ENCODE measurements at regions not wholly inside any gene's neighbourhood (a gene's known extent, or its start where the extent isn't known, plus 50 kb on each side); places are given as distances from the start of the nearest gene placed in this dataset.

DNA sequence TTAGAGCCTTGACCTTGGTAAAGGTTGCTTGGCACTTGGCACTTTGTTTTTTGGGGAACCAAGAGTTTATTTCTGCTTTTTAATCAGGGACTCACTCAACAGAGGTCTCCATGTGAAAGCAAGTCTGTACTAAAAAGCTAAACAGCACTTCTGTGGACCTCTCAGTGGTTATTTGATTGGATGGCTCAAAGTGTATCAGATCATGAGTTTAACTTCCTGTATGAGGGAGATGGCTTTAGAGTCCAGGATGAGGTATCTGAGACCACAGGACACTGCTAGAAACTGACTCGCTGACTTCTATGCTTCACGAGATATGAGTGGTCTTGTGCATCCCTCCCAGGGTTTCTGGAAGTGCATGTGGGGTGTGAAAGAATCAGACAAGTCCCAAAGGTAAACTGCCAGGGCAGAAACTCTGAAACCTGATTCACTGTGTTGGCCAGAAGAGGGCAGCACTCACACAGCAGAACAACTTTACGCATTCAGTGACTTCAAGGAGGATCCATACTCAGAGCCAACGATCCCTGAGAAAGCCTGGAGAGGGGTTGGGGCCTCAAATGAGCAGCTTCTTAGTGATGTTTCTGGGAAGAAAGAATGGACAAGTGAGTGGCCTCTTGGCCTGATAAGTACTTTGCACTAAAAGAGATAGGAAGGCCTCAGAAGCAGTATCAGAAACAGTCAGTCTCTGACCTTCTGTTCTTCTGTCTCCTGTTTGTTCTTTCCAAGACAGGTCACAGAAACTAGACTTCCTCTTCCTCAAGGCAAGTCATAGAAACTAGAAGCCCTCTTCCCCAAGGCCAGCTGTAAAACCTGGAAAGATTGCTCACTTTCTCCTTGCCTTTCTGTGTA lies 220.3 kb upstream of the CXCL13 start:
- ATAC-seq (peak; percentile 27 to 37), DNase-seq (peak; percentile 3 to 62 (median 32))
- Mint-ChIP-seq H3K27me3 (peaks cover 0 to 2% (median 0%) of the 10 kb centered on the region in 5 donors), H3K4me1 (peaks cover 0 to 2% (median 0%) of the 10 kb centered on the region in 4 donors), H3K27ac (no peak overlapping the region), H3K9me3 (no peaks in the 10 kb centered on the region), H3K4me3 (no peak overlapping the region), H3K36me3 (no peaks in the 10 kb centered on the region)
- POLR2A ChIA-PET, result no interaction called here

DNA sequence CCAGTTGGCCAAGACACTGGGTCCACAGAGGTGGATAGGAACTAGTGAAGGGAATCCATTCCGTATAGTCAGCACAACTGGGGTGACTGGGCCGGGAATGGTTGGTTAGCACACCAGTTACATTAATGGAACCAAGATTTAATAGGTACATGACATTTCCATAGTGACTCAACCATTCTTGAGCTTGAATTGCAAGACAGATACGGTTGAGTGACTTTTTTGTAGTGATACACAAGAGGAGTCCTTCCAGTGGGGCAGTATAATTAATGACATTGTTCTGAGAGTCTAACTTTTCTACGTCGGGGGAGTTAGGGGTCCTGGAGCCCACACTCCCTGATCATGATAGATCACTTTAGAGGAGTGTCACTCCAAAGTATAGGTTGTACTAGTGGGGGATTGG lies 211.6 kb upstream of the CXCL13 start:
- peaks cover 3 to 28% (median 5%) of the 10 kb centered on the region in 5 donors for H3K27me3 Mint-ChIP-seq
- no peak for DNase-seq
- no peak overlapping the region for H3K27ac Mint-ChIP-seq
- no peak for ATAC-seq
- H3K4me3 Mint-ChIP-seq, result no peak overlapping the region
- no peaks in the 10 kb centered on the region for H3K36me3 Mint-ChIP-seq
- H3K4me1 Mint-ChIP-seq, result no peaks in the 10 kb centered on the region
- H3K9me3 Mint-ChIP-seq, result peaks cover 0 to under 1% (median 0%) of the 10 kb centered on the region in 9 donors
- POLR2A ChIA-PET, result no interaction called here

DNA sequence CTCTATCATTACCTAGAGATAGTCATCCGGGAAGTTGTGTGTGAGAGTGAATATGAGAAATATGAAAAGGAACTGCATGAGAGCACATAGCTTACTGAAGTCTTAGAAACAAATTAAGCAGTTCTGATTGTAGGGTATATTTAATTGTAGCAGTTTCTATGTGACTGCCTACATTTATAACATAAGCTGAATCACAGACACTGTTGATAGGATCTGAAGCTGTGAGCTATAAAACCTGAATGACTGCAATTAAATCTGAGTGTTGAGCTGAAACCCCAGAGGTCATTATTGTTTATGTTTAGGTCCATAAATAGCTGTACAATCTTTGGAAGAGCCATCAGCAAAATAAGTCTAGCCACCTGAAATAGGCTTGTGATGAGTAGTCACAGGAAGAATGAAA lies 210.1 kb upstream of the CXCL13 start:
- H3K27me3 Mint-ChIP-seq, result peaks cover 3 to 42% (median 8%) of the 10 kb centered on the region in 5 donors
- H3K9me3 Mint-ChIP-seq, result peaks cover 0 to 9% (median 4%) of the 10 kb centered on the region in 9 donors
- H3K4me3 Mint-ChIP-seq, result no peak overlapping the region
- peaks cover 0 to 6% (median 0%) of the 10 kb centered on the region in 3 donors for H3K36me3 Mint-ChIP-seq
- no peak for ATAC-seq
- POLR2A ChIA-PET, result no interaction called here
- H3K27ac Mint-ChIP-seq, result no peak overlapping the region
- no peaks in the 10 kb centered on the region for H3K4me1 Mint-ChIP-seq
- DNase-seq, result no peak

DNA sequence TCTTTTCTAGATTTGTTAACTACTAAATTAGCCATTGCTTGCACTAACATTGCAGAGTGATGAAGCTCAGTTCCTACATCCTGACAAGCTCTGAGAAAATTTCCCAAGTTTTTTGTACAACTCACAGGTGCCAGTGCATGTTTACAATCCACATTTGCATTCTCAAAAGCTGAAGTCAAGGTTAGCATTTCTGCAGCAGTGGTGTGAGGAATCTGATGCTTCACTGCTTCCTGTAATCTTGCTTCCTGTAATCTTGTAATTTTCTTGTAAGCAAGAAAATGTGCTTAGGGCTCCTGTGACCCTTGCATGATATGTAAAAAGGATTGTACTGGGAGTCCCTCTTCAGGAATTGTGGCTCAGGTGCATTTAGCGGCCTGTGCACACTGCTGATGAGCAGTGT lies 207.4 kb upstream of the CXCL13 start:
- Mint-ChIP-seq H3K27me3 (peaks cover 3 to 45% (median 13%) of the 10 kb centered on the region in 5 donors), H3K27ac (no peak overlapping the region), H3K4me1 (no peaks in the 10 kb centered on the region), H3K9me3 (peaks cover 0 to 9% (median 4%) of the 10 kb centered on the region in 9 donors), H3K4me3 (no peak overlapping the region), H3K36me3 (peaks cover 0 to 6% (median 0%) of the 10 kb centered on the region in 3 donors)
- POLR2A ChIA-PET, result no interaction called here
- DNase-seq (no peak), ATAC-seq (no peak)

DNA sequence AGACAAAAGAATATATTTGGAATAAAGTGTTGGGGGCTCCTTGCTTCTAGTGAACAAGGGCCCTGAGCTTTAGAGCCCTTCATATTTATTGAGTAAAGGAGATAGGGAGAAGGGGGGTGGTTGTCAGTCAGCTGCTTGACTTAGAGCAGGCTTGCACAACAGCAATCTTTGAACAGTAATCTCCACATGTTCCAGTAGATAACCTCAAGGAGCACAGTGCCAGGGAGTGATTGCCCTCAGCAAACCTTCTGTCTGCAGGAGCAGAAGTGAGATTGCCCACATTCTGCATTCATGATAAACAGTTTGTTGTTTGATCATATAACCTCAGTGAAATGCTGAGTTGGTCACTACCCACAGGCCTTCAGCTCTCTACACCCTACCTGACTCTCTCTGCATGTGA lies 205.8 kb upstream of the CXCL13 start:
- ATAC-seq (no peak), DNase-seq (no peak)
- H3K27ac Mint-ChIP-seq, result no peak overlapping the region
- H3K36me3 Mint-ChIP-seq, result peaks cover 0 to 6% (median 0%) of the 10 kb centered on the region in 3 donors
- no peaks in the 10 kb centered on the region for H3K4me1 Mint-ChIP-seq
- POLR2A ChIA-PET, result no interaction called here
- H3K4me3 Mint-ChIP-seq, result no peak overlapping the region
- H3K9me3 Mint-ChIP-seq, result peaks cover 0 to 9% (median 4%) of the 10 kb centered on the region in 9 donors
- peaks cover 3 to 43% (median 13%) of the 10 kb centered on the region in 5 donors for H3K27me3 Mint-ChIP-seq

DNA sequence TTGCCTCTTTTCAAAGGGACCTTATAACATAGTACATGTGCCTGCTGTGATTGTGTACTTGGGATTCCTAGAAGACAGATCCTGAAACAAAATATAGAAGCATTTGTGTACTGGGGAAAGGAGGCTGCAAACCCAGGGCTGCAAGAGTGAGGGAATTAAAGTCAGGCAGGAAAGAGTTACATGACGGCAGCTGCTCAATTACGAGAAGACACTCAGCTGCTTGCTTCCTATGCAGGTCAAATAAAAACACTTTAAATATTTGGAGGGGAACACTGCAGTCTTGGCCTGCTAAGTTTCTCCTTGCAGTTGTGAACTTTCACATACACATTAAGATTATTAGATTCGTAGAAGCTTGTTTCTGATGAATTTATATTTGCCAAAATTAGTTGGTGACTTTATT lies 191.9 kb upstream of the CXCL13 start:
- POLR2A ChIA-PET, result no interaction called here
- Mint-ChIP-seq H3K27me3 (peaks cover 3 to 22% (median 5%) of the 10 kb centered on the region in 5 donors), H3K27ac (no peak overlapping the region), H3K36me3 (no peaks in the 10 kb centered on the region), H3K9me3 (no peaks in the 10 kb centered on the region), H3K4me3 (no peak overlapping the region), H3K4me1 (no peaks in the 10 kb centered on the region)
- DNase-seq (no peak), ATAC-seq (no peak)

DNA sequence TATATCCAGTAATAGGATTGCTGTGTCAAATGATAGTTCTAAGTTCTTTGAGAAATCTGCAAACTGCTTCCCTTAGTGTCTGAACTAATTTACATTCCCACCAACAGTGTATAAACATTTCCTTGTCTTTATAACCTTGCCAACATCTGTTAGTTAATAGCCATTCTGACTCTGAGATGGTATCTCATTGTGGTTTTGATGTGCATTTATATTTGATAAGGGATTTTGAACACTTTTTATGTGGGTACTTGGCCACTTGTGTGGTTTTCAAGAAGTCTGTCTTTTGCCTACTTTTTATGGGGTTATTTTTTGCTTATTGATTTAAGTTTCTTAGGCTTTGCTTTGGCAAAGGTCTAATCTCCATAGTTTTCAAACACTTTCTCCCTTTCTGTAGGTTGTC lies 189.9 kb upstream of the CXCL13 start:
- DNase-seq, result no peak
- H3K9me3 Mint-ChIP-seq, result no peaks in the 10 kb centered on the region
- no peak for ATAC-seq
- no peak overlapping the region for H3K4me3 Mint-ChIP-seq
- POLR2A ChIA-PET, result no interaction called here
- H3K27me3 Mint-ChIP-seq, result peaks cover 3 to 17% (median 5%) of the 10 kb centered on the region in 5 donors
- no peaks in the 10 kb centered on the region for H3K4me1 Mint-ChIP-seq
- no peak overlapping the region for H3K27ac Mint-ChIP-seq
- no peaks in the 10 kb centered on the region for H3K36me3 Mint-ChIP-seq

DNA sequence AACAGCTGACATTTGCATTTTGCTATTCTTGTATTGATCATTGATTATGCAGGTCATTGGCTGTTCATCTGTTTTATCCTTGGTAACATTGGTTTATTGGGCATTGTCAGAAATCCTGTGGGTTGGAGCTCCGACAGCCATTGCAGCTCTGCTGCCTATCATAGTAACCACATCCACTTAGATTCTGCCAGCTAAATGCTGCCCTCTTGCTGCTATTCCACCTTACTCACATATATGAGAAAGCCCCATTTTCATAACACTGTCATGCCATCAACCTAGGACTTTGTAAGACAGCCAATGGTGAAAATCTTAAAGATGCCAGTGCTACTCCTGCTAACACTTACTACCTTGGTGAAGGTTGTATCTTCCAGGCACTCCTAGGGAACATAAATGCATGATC lies 187.3 kb upstream of the CXCL13 start:
- H3K36me3 Mint-ChIP-seq, result no peaks in the 10 kb centered on the region
- ATAC-seq (no peak), DNase-seq (no peak)
- no peak overlapping the region for H3K27ac Mint-ChIP-seq
- H3K27me3 Mint-ChIP-seq, result peaks cover 0 to 13% (median 3%) of the 10 kb centered on the region in 5 donors
- POLR2A ChIA-PET, result no interaction called here
- H3K9me3 Mint-ChIP-seq, result no peaks in the 10 kb centered on the region
- no peak overlapping the region for H3K4me3 Mint-ChIP-seq
- H3K4me1 Mint-ChIP-seq, result no peaks in the 10 kb centered on the region

DNA sequence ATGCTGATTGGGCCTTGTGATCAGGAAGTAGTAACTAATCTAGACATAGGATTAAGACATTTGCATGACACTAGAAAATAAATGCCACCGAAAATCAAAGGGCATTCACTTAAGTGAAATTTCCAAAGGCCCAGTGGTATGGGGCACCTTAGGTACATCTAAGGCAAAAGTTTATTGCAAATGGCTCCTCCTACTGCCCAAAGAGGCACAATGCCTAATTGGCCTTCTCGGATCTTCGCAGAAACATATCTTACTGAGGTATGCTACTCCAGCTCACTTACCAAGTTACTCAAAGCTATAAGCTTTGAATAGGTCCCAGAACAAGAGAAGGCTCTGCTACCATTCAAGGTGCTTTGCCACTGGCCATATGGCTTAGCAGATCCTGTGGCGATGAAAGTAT lies 174.8 kb upstream of the CXCL13 start:
- H3K4me1 Mint-ChIP-seq, result peaks cover 0 to 8% (median 6%) of the 10 kb centered on the region in 4 donors
- POLR2A ChIA-PET, result no interaction called here
- DNase-seq (no peak), ATAC-seq (no peak)
- no peaks in the 10 kb centered on the region for H3K9me3 Mint-ChIP-seq
- no peak overlapping the region for H3K4me3 Mint-ChIP-seq
- no peak overlapping the region for H3K27ac Mint-ChIP-seq
- H3K27me3 Mint-ChIP-seq, result peaks cover 0 to under 1% (median 0%) of the 10 kb centered on the region in 5 donors
- no peaks in the 10 kb centered on the region for H3K36me3 Mint-ChIP-seq

DNA sequence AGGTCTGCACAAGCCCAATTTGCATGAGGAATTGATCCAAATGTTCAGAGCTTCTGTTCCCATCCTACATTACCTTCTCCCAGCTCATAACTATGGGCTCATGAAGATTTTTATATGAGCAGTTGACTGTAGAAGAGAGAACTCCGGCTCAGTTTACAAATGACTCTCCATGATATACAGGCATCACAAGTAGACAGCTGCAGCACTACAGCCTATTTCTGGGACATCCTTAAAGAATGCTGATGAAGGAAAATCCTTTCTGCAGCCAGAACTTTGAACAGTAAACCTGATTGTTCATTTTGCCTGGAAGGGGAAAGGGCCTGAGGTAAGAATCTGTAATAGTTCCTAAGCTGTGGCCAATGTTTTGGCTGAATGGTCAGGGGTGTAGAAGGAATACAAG lies 174.1 kb upstream of the CXCL13 start:
- DNase-seq (no peak), ATAC-seq (no peak)
- no peaks in the 10 kb centered on the region for H3K27me3 Mint-ChIP-seq
- POLR2A ChIA-PET, result no interaction called here
- no peaks in the 10 kb centered on the region for H3K36me3 Mint-ChIP-seq
- H3K27ac Mint-ChIP-seq, result no peak overlapping the region
- peaks cover 0 to 8% (median 6%) of the 10 kb centered on the region in 4 donors for H3K4me1 Mint-ChIP-seq
- H3K4me3 Mint-ChIP-seq, result no peak overlapping the region
- H3K9me3 Mint-ChIP-seq, result no peaks in the 10 kb centered on the region

DNA sequence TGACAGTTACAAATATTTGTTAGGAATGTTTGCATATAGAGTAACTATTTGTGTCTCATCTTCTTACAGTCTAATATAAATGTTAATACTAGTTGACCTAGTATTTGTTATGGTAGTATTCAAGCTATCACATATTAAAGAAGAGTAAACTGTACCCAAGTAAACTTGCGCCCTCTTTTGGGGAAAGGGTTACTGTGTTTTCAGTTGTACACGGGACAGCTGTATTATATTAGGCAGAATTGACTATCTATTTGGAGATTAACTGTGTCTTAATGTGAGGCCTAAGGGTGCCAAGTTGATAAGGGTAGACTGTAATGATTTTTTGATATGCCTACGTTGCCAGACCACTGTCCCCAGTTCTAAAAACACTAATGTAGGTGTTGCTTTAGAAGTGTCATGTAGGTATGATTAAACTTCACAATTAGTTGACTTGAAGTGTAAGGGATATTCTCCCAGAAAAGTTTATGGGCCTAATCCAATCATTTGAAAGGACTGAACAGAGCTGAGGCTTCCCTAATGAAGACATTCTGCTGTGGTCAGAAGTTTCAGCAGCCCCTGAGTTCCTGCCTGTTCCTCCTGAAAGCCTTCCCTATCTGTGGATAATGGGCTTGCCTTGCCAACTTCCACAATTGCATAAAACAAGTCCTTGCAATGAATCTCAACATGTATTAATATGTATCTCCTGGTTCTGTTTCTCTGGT lies 172.8 kb upstream of the CXCL13 start:
- Mint-ChIP-seq H3K27me3 (no peaks in the 10 kb centered on the region), H3K27ac (no peak overlapping the region), H3K36me3 (no peaks in the 10 kb centered on the region), H3K4me3 (no peak overlapping the region), H3K9me3 (no peaks in the 10 kb centered on the region), H3K4me1 (peaks cover 0 to 8% (median 6%) of the 10 kb centered on the region in 4 donors)
- ATAC-seq (no peak), DNase-seq (no peak)
- POLR2A ChIA-PET, result no interaction called here

DNA sequence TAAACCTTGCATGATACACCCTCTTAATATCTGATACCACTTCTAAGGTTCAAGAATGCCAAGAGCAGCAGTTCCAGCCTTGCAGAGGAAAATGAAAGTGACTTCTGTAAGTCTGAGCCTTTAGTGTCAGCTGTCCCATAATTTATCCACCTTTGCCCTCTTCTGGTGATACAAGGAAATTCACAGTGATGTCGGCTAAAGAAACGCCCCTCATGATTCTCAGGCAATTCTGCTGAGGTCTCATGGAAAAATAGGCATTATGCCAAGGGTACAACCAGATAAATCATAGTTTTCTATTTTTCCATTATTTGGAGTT lies 172.2 kb upstream of the CXCL13 start:
- Mint-ChIP-seq H3K9me3 (no peaks in the 10 kb centered on the region), H3K4me3 (no peak overlapping the region), H3K36me3 (no peaks in the 10 kb centered on the region), H3K27ac (no peak overlapping the region), H3K27me3 (no peaks in the 10 kb centered on the region), H3K4me1 (peaks cover 0 to 8% (median 6%) of the 10 kb centered on the region in 4 donors)
- peak; percentile 56 to 70 for ATAC-seq
- peak in 5 of 10 donors; percentile 4 to 50 (median 20) for DNase-seq
- POLR2A ChIA-PET, result no interaction called here

DNA sequence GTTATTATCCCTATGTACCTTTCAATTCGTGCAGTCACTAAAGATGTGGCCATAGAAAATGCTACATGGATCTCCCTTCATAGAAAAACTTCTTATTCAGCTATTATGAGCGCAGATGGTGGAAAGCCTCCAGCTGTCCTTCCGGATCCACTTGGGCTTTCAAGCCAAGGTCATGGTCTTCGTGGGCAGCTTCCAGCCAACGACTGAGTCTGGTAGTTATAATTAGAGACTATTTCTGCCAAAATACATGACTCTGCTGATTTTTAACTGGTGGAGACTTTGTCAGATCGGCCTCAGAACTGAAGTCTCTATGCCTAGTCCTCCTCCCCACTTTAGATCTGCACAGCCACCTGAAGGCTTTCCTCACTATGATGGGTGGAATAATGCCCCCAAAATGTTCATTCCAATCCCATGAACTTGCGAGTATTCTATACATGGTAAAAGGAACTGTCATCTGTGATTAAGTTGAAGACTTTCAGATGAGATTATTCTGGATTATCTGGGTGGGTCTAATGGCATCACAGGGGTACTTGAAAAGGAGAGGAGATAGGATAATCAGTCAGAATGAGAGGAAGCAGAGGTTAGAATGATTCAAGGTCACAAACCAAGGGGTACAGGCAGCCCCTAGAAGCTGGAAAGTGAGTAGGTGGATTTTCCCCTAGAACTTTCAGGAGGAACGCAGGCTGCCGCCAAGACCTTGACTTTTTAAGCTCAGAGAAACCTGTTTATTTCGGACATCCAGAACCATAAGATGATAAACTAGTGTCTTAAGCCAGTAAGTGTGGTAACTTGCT lies 171.1 kb upstream of the CXCL13 start:
- DNase-seq (no peak), ATAC-seq (no peak)
- Mint-ChIP-seq H3K27me3 (no peaks in the 10 kb centered on the region), H3K9me3 (no peaks in the 10 kb centered on the region), H3K4me3 (no peak overlapping the region), H3K4me1 (peaks cover 0 to 8% (median 6%) of the 10 kb centered on the region in 4 donors), H3K27ac (no peak overlapping the region), H3K36me3 (no peaks in the 10 kb centered on the region)
- POLR2A ChIA-PET, result no interaction called here
